PC-9 (cell line): ENCODE measurements at regions not wholly inside any gene's neighbourhood (a gene's known extent, or its start where the extent isn't known, plus 50 kb on each side); places are given as distances from the start of the nearest gene placed in this dataset.

ENCODE experiments used
- BruUV-seq: library from RNA; stranded (reverse); fragments of 400-500 nt; replicated peaks from 2 replicates; lab custom pipeline; 2021; lab: Mats Ljungman, UMichigan
- CTCF ChIA-PET: fragments of 300-600 bp; sonication (Branson Sonifier 250); formaldehyde crosslinking; loops from one replicate; lab custom pipeline; 2022; ENCODE audit warnings: antibody characterized with exemption; lab: Charles Lee
- POLR2A ChIA-PET: fragments of 300-600 bp; sonication (Branson Sonifier 250); formaldehyde crosslinking; loops from one replicate; lab custom pipeline; 2022; ENCODE audit warnings: antibody characterized with exemption; ENCODE audit not compliant: unreplicated experiment; lab: Charles Lee
- DNase-seq, 2 experiments: peaks; one replicate each; pipeline versions ENCODE4 v3.0.0 to v3.0.0-alpha.2; 2015 to 2022; ENCODE audit warnings: mixed read lengths in 1 of 2
- H2AFZ ChIP-seq: fragments of 200-600 bp; sonication (generic); 2 replicates; pipeline ENCODE4 v1.8.1; 2017; ENCODE audit warnings: antibody characterized with exemption
- H3F3A ChIP-seq: fragments of 200-600 bp; sonication (generic); 2 replicates; pipeline ENCODE4 v1.8.1; 2017; ENCODE audit warnings: antibody characterized with exemption, mild to moderate bottlenecking, low read depth; ENCODE audit not compliant: insufficient read depth
- H3K27ac ChIP-seq: fragments of 200-600 bp; sonication (generic); 2 replicates; pipeline ENCODE4 v1.6.1; 2016; ENCODE audit warnings: mixed run types
- H3K27me3 ChIP-seq: fragments of 200-600 bp; sonication (generic); 2 replicates; pipeline ENCODE4 v1.6.1; 2016; ENCODE audit warnings: low read depth, mixed run types; ENCODE audit not compliant: insufficient read depth
- H3K36me3 ChIP-seq: fragments of 200-600 bp; sonication (generic); 2 replicates; pipeline ENCODE4 v1.6.1; 2016; ENCODE audit warnings: low read depth, mixed run types
- H3K4me1 ChIP-seq: fragments of 200-600 bp; sonication (generic); replicated peaks from 2 replicates; pipeline ENCODE4 v1.6.1; 2016; ENCODE audit warnings: mixed run types; ENCODE audit not compliant: insufficient read depth
- H3K4me2 ChIP-seq: fragments of 200-600 bp; sonication (generic); 2 replicates; pipeline ENCODE4 v1.6.1; 2017; ENCODE audit warnings: mixed run types
- H3K4me3 ChIP-seq: fragments of 200-600 bp; sonication (generic); 2 replicates; pipeline ENCODE4 v1.6.1; 2016; ENCODE audit warnings: mixed run types
- H3K79me2 ChIP-seq: fragments of 200-600 bp; sonication (generic); 2 replicates; pipeline ENCODE4 v1.6.1; 2017; ENCODE audit warnings: low read depth, mixed run types
- H3K9me2 ChIP-seq: fragments of 200-600 bp; sonication (generic); 2 replicates; pipeline ENCODE4 v1.8.1; 2017; ENCODE audit warnings: mild to moderate bottlenecking; ENCODE audit not compliant: insufficient read depth
- H3K9me3 ChIP-seq: fragments of 200-600 bp; sonication (generic); 2 replicates; pipeline ENCODE4 v1.8.1; 2016; ENCODE audit warnings: low read depth; ENCODE audit not compliant: insufficient read depth
- H4K20me1 ChIP-seq: fragments of 200-600 bp; sonication (generic); 2 replicates; pipeline ENCODE4 v1.8.1; 2017; ENCODE audit not compliant: insufficient read depth
- EZH2 ChIP-seq: fragments of 200-600 bp; sonication (generic); IDR thresholded peaks from 2 replicates; pipeline ENCODE4 v1.8.0; 2017; ENCODE audit warnings: antibody characterized with exemption, low read depth
- intact Hi-C: fragments of 100-400 bp; cut with micrococcal nuclease; formaldehyde crosslinking; loops from one replicate; pipeline ENCODE4 v1.10.0; 2022; ENCODE audit not compliant: unreplicated experiment
- TF ChIP-seq, protein P1 (sequence below): fragments of 200-600 bp; sonication (generic); conservative IDR thresholded peaks from 2 replicates; pipeline ENCODE4 v1.6.1; 2017; ENCODE audit warnings: mixed run types, antibody characterized with exemption, mild to moderate bottlenecking, moderate library complexity

- BruUV-seq: no TSS peak
- Histone ChIP-seq H3F3A (no peaks in the 10 kb centered on the region), H3K27ac (no peak overlapping the region), H3K9me3 (no peaks in the 10 kb centered on the region; the same call in 1 of the 2 replicates), H3K9me2 (no peaks in the 10 kb centered on the region), H3K4me2 (no peak overlapping the region), H3K4me3 (no peak overlapping the region), H3K4me1 (no peaks in the 10 kb centered on the region), H3K36me3 (no peaks in the 10 kb centered on the region), H4K20me1 (no peaks in the 10 kb centered on the region), H3K27me3 (no peaks in the 10 kb centered on the region), H3K79me2 (no peaks in the 10 kb centered on the region), H2AFZ (no peak overlapping the region)
- DNase-seq: no peak
- ChIA-PET CTCF (no interaction called here), POLR2A (no interaction called here)
- no peak for TF ChIP-seq EZH2
- TF ChIP-seq, protein P1, sequence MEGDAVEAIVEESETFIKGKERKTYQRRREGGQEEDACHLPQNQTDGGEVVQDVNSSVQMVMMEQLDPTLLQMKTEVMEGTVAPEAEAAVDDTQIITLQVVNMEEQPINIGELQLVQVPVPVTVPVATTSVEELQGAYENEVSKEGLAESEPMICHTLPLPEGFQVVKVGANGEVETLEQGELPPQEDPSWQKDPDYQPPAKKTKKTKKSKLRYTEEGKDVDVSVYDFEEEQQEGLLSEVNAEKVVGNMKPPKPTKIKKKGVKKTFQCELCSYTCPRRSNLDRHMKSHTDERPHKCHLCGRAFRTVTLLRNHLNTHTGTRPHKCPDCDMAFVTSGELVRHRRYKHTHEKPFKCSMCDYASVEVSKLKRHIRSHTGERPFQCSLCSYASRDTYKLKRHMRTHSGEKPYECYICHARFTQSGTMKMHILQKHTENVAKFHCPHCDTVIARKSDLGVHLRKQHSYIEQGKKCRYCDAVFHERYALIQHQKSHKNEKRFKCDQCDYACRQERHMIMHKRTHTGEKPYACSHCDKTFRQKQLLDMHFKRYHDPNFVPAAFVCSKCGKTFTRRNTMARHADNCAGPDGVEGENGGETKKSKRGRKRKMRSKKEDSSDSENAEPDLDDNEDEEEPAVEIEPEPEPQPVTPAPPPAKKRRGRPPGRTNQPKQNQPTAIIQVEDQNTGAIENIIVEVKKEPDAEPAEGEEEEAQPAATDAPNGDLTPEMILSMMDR: no peak
- intact Hi-C loops: no loop called here
Measured at GRCh38 chr9:107620236-107620635, 130.7 kb upstream of the KLF4 start.

DNA sequence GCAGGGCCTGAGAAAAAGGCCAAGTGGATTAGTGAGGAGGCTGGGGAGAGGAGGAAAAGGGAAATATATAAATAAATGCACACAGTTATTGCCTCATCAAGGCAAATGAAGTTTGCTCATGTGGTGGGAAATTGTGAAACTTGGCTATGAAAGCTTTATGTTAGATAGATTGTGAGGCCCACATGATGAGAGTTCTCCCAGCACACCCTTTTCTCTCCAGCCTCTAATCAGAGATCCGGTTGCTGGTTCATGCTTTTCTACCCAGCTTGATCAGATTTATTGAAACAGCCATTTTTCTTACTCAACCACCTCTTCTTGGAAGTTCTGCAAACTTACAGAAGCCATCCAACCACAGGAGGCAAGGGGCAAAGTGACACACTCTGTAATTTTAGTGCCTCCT lies 125.8 kb upstream of the KLF4 start:
- no peak overlapping the region for H3K27ac ChIP-seq
- intact Hi-C loops: no loop called here
- no peaks in the 10 kb centered on the region for H3F3A ChIP-seq
- no peaks in the 10 kb centered on the region for H3K9me3 ChIP-seq
- TF ChIP-seq, protein P1: no peak
- TF ChIP-seq EZH2: no peak
- ChIA-PET POLR2A (no interaction called here), CTCF (no interaction called here)
- DNase-seq: no peak
- H4K20me1 ChIP-seq: no peaks in the 10 kb centered on the region
- H3K9me2 ChIP-seq: no peaks in the 10 kb centered on the region
- H3K4me2 ChIP-seq: no peak overlapping the region
- no peaks in the 10 kb centered on the region for H3K79me2 ChIP-seq
- no peak overlapping the region for H3K4me3 ChIP-seq
- H3K36me3 ChIP-seq: no peaks in the 10 kb centered on the region
- no TSS peak for BruUV-seq
- no peaks in the 10 kb centered on the region for H3K27me3 ChIP-seq
- no peak overlapping the region for H2AFZ ChIP-seq
- no peaks in the 10 kb centered on the region for H3K4me1 ChIP-seq

DNA sequence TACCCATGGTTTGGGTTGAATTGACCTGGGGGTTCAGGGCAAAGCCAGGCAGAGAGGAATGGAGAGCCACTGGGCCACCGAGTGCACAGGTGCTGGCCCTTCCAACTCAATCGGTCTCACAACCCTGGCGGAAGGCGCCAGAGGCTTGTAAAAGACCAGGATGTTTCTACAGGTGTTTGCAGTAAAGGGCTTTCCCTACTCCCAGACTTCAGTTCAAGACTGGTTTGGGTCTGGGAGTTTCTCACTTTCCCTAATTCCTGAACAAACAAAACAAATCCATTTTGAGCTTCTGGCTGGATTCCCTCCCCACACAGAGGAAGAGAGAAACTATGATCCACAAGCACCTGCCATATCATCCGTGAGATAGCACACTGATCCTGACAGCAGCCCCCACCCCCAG lies 125.2 kb upstream of the KLF4 start:
- Histone ChIP-seq H4K20me1 (no peaks in the 10 kb centered on the region), H3K27ac (no peak overlapping the region), H3K4me1 (no peaks in the 10 kb centered on the region), H3K4me3 (no peak overlapping the region), H3K79me2 (no peaks in the 10 kb centered on the region), H2AFZ (no peak overlapping the region), H3F3A (no peaks in the 10 kb centered on the region), H3K27me3 (no peaks in the 10 kb centered on the region), H3K4me2 (no peak overlapping the region), H3K9me2 (no peaks in the 10 kb centered on the region), H3K9me3 (no peaks in the 10 kb centered on the region), H3K36me3 (no peaks in the 10 kb centered on the region)
- no peak for DNase-seq
- no peak for TF ChIP-seq EZH2
- TF ChIP-seq, protein P1: no peak
- intact Hi-C loops: no loop called here
- POLR2A ChIA-PET: no interaction called here
- CTCF ChIA-PET: no interaction called here
- BruUV-seq: no TSS peak
